Neuronal stem cell (in vitro differentiated cells): ENCODE measurements at regions not wholly inside any gene's neighbourhood (a gene's known extent, or its start where the extent isn't known, plus 50 kb on each side); places are given as distances from the start of the nearest gene placed in this dataset.
"Not testable (repeated sequence)": the region's sequence is repeated elsewhere in the genome, so short reads cannot be mapped to it uniquely, and the experiment has no call there.

Experiments
- DNase-seq: peaks from one replicate; pipeline ENCODE4 v3.0.0-alpha.2; 2013; ENCODE audit warnings: low spot score
- H2AFZ ChIP-seq: one replicate; pipeline ENCODE4 v1.6.1; 2013; ENCODE audit warnings: mild to moderate bottlenecking, low read length, inconsistent platforms
- H2AK5ac ChIP-seq: 2 replicates; pipeline ENCODE4 v1.6.1; 2013; ENCODE audit warnings: low read depth, mild to moderate bottlenecking, inconsistent platforms, low read length, moderate library complexity, mixed read lengths
- H2BK120ac ChIP-seq: 2 replicates; pipeline ENCODE4 v1.6.1; 2013; ENCODE audit warnings: low read depth, mild to moderate bottlenecking, inconsistent platforms, low read length, moderate library complexity, mixed read lengths
- H2BK12ac ChIP-seq: one replicate; pipeline ENCODE4 v1.6.1; 2013; ENCODE audit warnings: low read length, inconsistent platforms
- H2BK15ac ChIP-seq: 2 replicates; pipeline ENCODE4 v1.6.1; 2013; ENCODE audit warnings: mild to moderate bottlenecking, low read length, inconsistent platforms, mixed read lengths
- H2BK5ac ChIP-seq: one replicate; pipeline ENCODE4 v1.6.1; 2013; ENCODE audit warnings: inconsistent platforms, mild to moderate bottlenecking, low read length, moderate library complexity
- H3K14ac ChIP-seq: one replicate; pipeline ENCODE4 v1.6.1; 2013; ENCODE audit warnings: low read length, inconsistent platforms
- H3K18ac ChIP-seq: 2 replicates; pipeline ENCODE4 v1.6.1; 2013; ENCODE audit warnings: low read length, inconsistent platforms
- H3K23ac ChIP-seq: 2 replicates; pipeline ENCODE4 v1.6.1; 2013; ENCODE audit warnings: low read depth, mild to moderate bottlenecking, mixed read lengths, low read length, inconsistent platforms; ENCODE audit not compliant: poor library complexity
- H3K27ac ChIP-seq: replicated peaks from 3 replicates; pipeline ENCODE4 v1.5.1; 2013; ENCODE audit warnings: low read length, inconsistent platforms
- H3K27me3 ChIP-seq, 3 experiments: 2 replicates each; pipeline ENCODE4 v1.6.1; 2013; ENCODE audit warnings: low read length in 3 of 3, mild to moderate bottlenecking in 2 of 3, inconsistent platforms in 1 of 3, low read depth in 1 of 3, mixed read lengths in 1 of 3, moderate library complexity in 1 of 3; ENCODE audit not compliant: control insufficient read depth in 3 of 3, insufficient read depth in 3 of 3
- H3K36me3 ChIP-seq, 2 donors: replicated peaks in 1 of 2; 2 replicates each; pipeline ENCODE4 v1.6.1; 2013; ENCODE audit warnings: low read length in 2 of 2; ENCODE audit not compliant: control insufficient read depth in 2 of 2, insufficient read depth in 2 of 2
- H3K4ac ChIP-seq: 2 replicates; pipeline ENCODE4 v1.6.1; 2013; ENCODE audit warnings: inconsistent platforms, mild to moderate bottlenecking, low read length, moderate library complexity
- H3K4me1 ChIP-seq, 2 donors: 1 replicate in 1 of 2; 2 replicates in 1 of 2; pipeline ENCODE4 v1.6.1; 2013; ENCODE audit warnings: low read length in 2 of 2, low read depth in 1 of 2; ENCODE audit not compliant: control insufficient read depth in 2 of 2, insufficient read depth in 1 of 2
- H3K4me2 ChIP-seq: one replicate; pipeline ENCODE4 v1.6.1; 2013; ENCODE audit warnings: mild to moderate bottlenecking, low read length, inconsistent platforms; ENCODE audit not compliant: insufficient read depth, poor library complexity, severe bottlenecking
- H3K4me3 ChIP-seq, 2 donors: 2 replicates each; pipeline ENCODE4 v1.5.1; 2013; ENCODE audit warnings: low read length in 2 of 2, mild to moderate bottlenecking in 2 of 2, inconsistent platforms in 1 of 2, moderate library complexity in 1 of 2
- H3K79me1 ChIP-seq: one replicate; pipeline ENCODE4 v1.6.1; 2013; ENCODE audit warnings: low read depth, mild to moderate bottlenecking, inconsistent platforms, low read length, moderate library complexity
- H3K9ac ChIP-seq: one replicate; pipeline ENCODE4 v1.6.1; 2013; ENCODE audit warnings: mild to moderate bottlenecking, low read depth, low read length, inconsistent platforms; ENCODE audit not compliant: poor library complexity
- H3K9me3 ChIP-seq, 2 donors: replicated peaks in 1 of 2; 2 replicates each; pipeline versions ENCODE3 to v1.6.1; 2013; ENCODE audit warnings: low read length in 2 of 2, mild to moderate bottlenecking in 2 of 2, inconsistent platforms in 1 of 2, low read depth in 1 of 2, mixed read lengths in 1 of 2, moderate library complexity in 1 of 2; ENCODE audit not compliant: control insufficient read depth in 2 of 2, insufficient read depth in 1 of 2
- H4K8ac ChIP-seq: one replicate; pipeline ENCODE4 v1.6.1; 2013; ENCODE audit warnings: low read depth, mild to moderate bottlenecking, inconsistent platforms, low read length, moderate library complexity
- H4K91ac ChIP-seq: one replicate; pipeline ENCODE4 v1.6.1; 2013; ENCODE audit warnings: low read length, low read depth, mild to moderate bottlenecking, inconsistent platforms; ENCODE audit not compliant: poor library complexity
- WGBS, 2 donors: extraction: QIAGEN DNeasy Blood & Tissue Kit; methylation state at CpG; one replicate each; pipeline ENCODE4 v1.1.7; 2013; ENCODE audit warnings: missing lambda C conversion rate in 2 of 2, mixed read lengths in 1 of 2; ENCODE audit not compliant: insufficient read length in 2 of 2, insufficient replicate concordance in 1 of 2; ENCODE audit errors: extremely low coverage in 2 of 2; 5-methylcytosine and 5-hydroxymethylcytosine counted together

DNA sequence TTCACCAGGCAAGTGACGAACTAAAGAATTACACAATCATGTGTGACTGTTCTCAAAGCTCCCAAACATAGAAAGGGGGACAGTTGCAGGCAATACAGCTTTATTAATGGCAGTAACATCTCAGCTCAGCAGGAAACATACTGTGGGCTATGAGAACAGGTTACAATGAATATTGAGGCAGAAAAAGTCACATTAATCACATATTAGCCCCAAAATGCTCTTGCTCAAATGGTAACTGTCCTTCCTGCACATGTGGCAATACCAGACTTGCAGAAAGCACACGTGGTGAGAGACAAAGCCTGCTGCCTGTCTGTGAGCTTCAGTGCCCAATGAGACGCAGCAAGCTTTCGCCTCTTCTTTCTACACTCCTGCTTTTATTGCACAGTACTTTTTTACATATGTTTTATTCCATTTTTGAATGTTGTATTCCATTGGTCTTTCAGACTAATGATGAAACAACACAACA lies 104.9 kb upstream of the ACBD5 start:
- H4K91ac ChIP-seq = no peak overlapping the region
- H3K4me2 ChIP-seq = no peak overlapping the region
- no peak overlapping the region for H3K4me3 ChIP-seq
- H3K9me3 ChIP-seq = no peaks in the 10 kb centered on the region
- H2BK15ac ChIP-seq = no peak overlapping the region
- H3K18ac ChIP-seq = no peak overlapping the region
- H2AK5ac ChIP-seq = no peak overlapping the region
- H2BK120ac ChIP-seq = no peak overlapping the region
- no peak overlapping the region for H3K4ac ChIP-seq
- no peak overlapping the region for H4K8ac ChIP-seq
- peaks cover 0 to 6% of the 10 kb centered on the region in 2 donors for H3K4me1 ChIP-seq
- no CpG with 5 or more reads among the region's 4 CpGs for WGBS, 2 donors
- peaks cover 0 to 4% (median 0%) of the 10 kb centered on the region in 3 experiments for H3K27me3 ChIP-seq
- H3K9ac ChIP-seq = no peak overlapping the region
- H2AFZ ChIP-seq = peak overlapping the region; percentile 77
- H3K23ac ChIP-seq = no peak overlapping the region
- no peak overlapping the region for H2BK12ac ChIP-seq
- H2BK5ac ChIP-seq = no peak overlapping the region
- H3K14ac ChIP-seq = no peak overlapping the region
- no peak for DNase-seq
- no peaks in the 10 kb centered on the region for H3K79me1 ChIP-seq
- H3K27ac ChIP-seq = no peak overlapping the region
- H3K36me3 ChIP-seq = no peaks in the 10 kb centered on the region

DNA sequence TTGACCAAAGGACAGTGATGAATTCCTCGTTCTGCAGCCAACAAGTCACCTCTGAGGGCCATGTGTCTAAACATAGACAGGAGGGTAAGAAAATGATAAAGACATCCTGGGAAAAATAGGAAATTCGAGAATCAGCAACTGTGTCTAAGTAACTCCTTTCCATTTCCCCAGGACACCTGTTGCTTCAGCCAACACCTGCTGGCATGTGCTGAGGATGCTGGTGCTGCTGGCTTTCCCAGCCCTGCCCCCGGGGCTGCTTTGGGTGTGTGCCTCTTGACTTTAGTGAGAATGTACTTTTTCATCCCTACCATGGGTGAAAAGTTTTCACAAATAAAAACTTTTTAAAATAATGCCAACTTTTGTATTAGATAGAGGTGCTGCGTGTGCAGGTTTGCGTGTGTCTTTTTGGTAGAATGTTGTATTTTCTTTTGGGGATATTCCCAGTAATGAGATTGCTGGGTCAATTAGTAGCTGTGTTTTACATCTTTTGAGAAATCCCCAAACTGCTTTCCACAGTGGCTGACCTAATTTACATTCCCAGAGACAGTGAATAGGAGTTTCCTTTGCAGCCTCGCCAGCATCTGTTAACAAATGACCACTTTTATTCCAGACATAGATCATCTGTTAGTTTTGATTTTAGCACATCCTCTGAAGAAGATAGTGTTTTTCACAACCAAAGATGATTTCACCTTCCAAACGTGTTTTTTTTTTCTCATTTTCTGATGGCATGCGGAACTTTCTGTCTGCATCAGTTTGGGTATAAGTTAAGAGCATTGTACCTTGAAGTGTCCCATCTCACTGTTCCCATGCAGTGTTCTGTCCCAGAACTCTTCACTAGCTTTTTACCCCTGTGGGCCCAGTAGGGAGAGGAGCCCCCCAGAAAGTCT lies 104.2 kb upstream of the ACBD5 start:
- Histone ChIP-seq H2BK15ac (no peak overlapping the region), H3K18ac (no peak overlapping the region), H2AFZ (peak overlapping the region; percentile 77), H4K8ac (no peak overlapping the region), H3K27me3 (peaks cover 0 to 4% (median 0%) of the 10 kb centered on the region in 3 experiments), H2BK12ac (no peak overlapping the region), H3K4me1 (peaks cover 0 to 6% of the 10 kb centered on the region in 2 donors), H2BK5ac (no peak overlapping the region), H3K36me3 (no peaks in the 10 kb centered on the region), H3K9ac (no peak overlapping the region), H3K4me3 (no peak overlapping the region), H3K4ac (no peak overlapping the region), H3K4me2 (no peak overlapping the region), H4K91ac (no peak overlapping the region), H3K79me1 (no peaks in the 10 kb centered on the region), H2AK5ac (no peak overlapping the region), H3K27ac (no peak overlapping the region), H2BK120ac (no peak overlapping the region), H3K14ac (no peak overlapping the region), H3K23ac (no peak overlapping the region), H3K9me3 (no peaks in the 10 kb centered on the region)
- no CpG with 5 or more reads among the region's 8 CpGs for WGBS, 2 donors
- DNase-seq = no peak

DNA sequence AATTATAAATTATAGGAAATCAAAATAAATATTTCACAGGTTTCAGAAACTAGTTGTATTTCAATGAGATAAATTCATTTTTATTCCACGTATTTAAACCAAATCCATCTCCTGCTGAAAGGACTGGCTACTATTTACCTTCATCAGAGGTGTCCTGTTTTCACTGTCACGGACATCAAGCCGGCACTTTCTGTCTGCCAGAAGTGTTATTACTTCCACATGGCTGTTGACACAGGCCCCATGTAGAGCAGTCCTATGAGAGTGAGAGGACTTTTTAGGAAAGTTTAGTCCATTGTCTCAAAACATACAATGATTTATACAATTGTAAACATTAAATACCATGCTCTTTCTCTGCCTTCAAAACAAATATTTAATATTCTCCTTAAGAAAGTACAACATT lies 100.4 kb upstream of the ACBD5 start:
- DNase-seq = no peak
- Histone ChIP-seq H3K36me3 (no peaks in the 10 kb centered on the region), H3K79me1 (no peaks in the 10 kb centered on the region), H3K27me3 (peaks cover 0 to 4% (median 0%) of the 10 kb centered on the region in 3 experiments), H3K18ac (no peak overlapping the region), H4K91ac (no peak overlapping the region), H2BK5ac (no peak overlapping the region), H3K27ac (no peak overlapping the region), H3K4me3 (no peak overlapping the region), H2BK12ac (no peak overlapping the region), H2BK15ac (no peak overlapping the region), H3K4ac (no peak overlapping the region), H2AFZ (no peak overlapping the region), H3K14ac (no peak overlapping the region), H3K4me1 (peaks cover 0 to 6% of the 10 kb centered on the region in 2 donors), H2BK120ac (no peak overlapping the region), H3K9ac (no peak overlapping the region), H2AK5ac (no peak overlapping the region), H3K23ac (no peak overlapping the region), H3K4me2 (no peak overlapping the region), H4K8ac (no peak overlapping the region), H3K9me3 (no peaks in the 10 kb centered on the region)
- WGBS, 2 donors = no CpG with 5 or more reads among the region's 3 CpGs

DNA sequence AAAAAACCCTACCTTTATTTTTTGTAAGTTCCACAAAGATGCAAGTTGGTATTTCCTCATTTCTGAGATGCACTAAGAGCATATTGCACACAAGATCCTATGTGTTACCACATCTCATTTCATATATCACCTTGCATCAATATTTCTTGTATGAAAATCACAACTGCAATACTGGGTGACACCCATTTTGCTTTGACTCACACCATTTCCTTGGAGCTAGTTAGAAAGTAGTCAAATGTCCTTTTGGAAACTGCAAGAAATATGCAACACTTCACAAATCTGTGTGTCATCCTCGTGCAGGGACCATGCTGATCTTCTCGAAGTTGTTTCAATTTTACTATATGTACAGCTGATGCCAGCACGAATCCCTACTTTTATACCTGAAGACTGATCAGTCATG lies 94.6 kb upstream of the ACBD5 start:
- WGBS, 2 donors = no CpG with 5 or more reads among the region's 3 CpGs
- H2BK15ac ChIP-seq = not testable (repeated sequence)

More for the DNA sequence above, 94.6 kb upstream of the ACBD5 start:
- H3K9me3 ChIP-seq, H2BK120ac ChIP-seq, H3K14ac ChIP-seq, H3K18ac ChIP-seq, H3K27ac ChIP-seq, H2BK12ac ChIP-seq, H2AK5ac ChIP-seq, H3K27me3 ChIP-seq, H3K4ac ChIP-seq, H3K79me1 ChIP-seq, H3K9ac ChIP-seq, H3K4me3 ChIP-seq, H2AFZ ChIP-seq, H3K36me3 ChIP-seq, H4K91ac ChIP-seq, H3K4me2 ChIP-seq, H2BK5ac ChIP-seq, H3K23ac ChIP-seq, DNase-seq, H4K8ac ChIP-seq, H3K4me1 ChIP-seq: not testable (repeated sequence)
